ENCODE measurements at regions not wholly inside any gene's neighbourhood (a gene's known extent, or its start where the extent isn't known, plus 50 kb on each side); places are given as distances from the start of the nearest gene placed in this dataset.

GRCh38 chr1:166538646-166539045 is 300.6 kb upstream of the POGK start:
- no peaks in the 10 kb centered on the region for H3K27me3 ChIP-seq (ENCODE audit: insufficient read depth, low read length)
- peaks cover 44% of the 10 kb centered on the region for H3K9me3 ChIP-seq (ENCODE audit: insufficient read depth, low read depth, low read length)
- no peaks in the 10 kb centered on the region for H3K4me1 ChIP-seq (ENCODE audit: insufficient read depth, low read length)
- no peak overlapping the region for H3K27ac ChIP-seq (ENCODE audit: low read length)
- no peak overlapping the region for H3K9ac ChIP-seq (ENCODE audit: low read depth, low read length)
- no peak overlapping the region for H3K4me3 ChIP-seq (ENCODE audit: low read length)
- no peaks in the 10 kb centered on the region for H3K36me3 ChIP-seq (ENCODE audit: insufficient read depth, low read depth, low read length)

- peaks cover 5% of the 10 kb centered on the region; the same call in 1 of the 2 replicates for H3K9me3 ChIP-seq (ENCODE audit: insufficient read depth, low read depth, low read length)
- no peaks in the 10 kb centered on the region for H3K27me3 ChIP-seq (ENCODE audit: insufficient read depth, low read length)
- H3K36me3 ChIP-seq (ENCODE audit: insufficient read depth, low read depth, low read length) = no peaks in the 10 kb centered on the region
- no peaks in the 10 kb centered on the region for H3K4me1 ChIP-seq (ENCODE audit: insufficient read depth, low read length)
- no peak overlapping the region for H3K4me3 ChIP-seq (ENCODE audit: low read length)
- no peak overlapping the region for H3K27ac ChIP-seq (ENCODE audit: low read length)
- no peak overlapping the region for H3K9ac ChIP-seq (ENCODE audit: low read depth, low read length)
Observed at GRCh38 chr1:166544036-166544435, 295.2 kb upstream of the POGK start.

GRCh38 chr1:166544561-166544960 is 294.7 kb upstream of the POGK start:
- Histone ChIP-seq H3K4me3 (ENCODE audit: low read length) (no peak overlapping the region), H3K9ac (ENCODE audit: low read depth, low read length) (no peak overlapping the region), H3K9me3 (ENCODE audit: insufficient read depth, low read depth, low read length) (0 out of 2 replicates have a peak, but pooled peaks cover 2% of the 10 kb centered on the region), H3K27me3 (ENCODE audit: insufficient read depth, low read length) (no peaks in the 10 kb centered on the region), H3K36me3 (ENCODE audit: insufficient read depth, low read depth, low read length) (no peaks in the 10 kb centered on the region), H3K27ac (ENCODE audit: low read length) (no peak overlapping the region), H3K4me1 (ENCODE audit: insufficient read depth, low read length) (no peaks in the 10 kb centered on the region)

GRCh38 chr1:166552706-166553105 is 286.6 kb upstream of the POGK start:
- no peaks in the 10 kb centered on the region for H3K36me3 ChIP-seq (ENCODE audit: insufficient read depth, low read depth, low read length)
- H3K27ac ChIP-seq (ENCODE audit: low read length) = no peak overlapping the region
- peaks cover 12% of the 10 kb centered on the region; the same call in 1 of the 2 replicates for H3K9me3 ChIP-seq (ENCODE audit: insufficient read depth, low read depth, low read length)
- H3K4me3 ChIP-seq (ENCODE audit: low read length) = no peak overlapping the region
- H3K9ac ChIP-seq (ENCODE audit: low read depth, low read length) = no peak overlapping the region
- H3K4me1 ChIP-seq (ENCODE audit: insufficient read depth, low read length) = no peaks in the 10 kb centered on the region
- H3K27me3 ChIP-seq (ENCODE audit: insufficient read depth, low read length) = no peaks in the 10 kb centered on the region

GRCh38 chr1:166570954-166571353 is 268.3 kb upstream of the POGK start:
- Histone ChIP-seq H3K9ac (ENCODE audit: low read depth, low read length) (no peak overlapping the region), H3K36me3 (ENCODE audit: insufficient read depth, low read depth, low read length) (no peaks in the 10 kb centered on the region), H3K4me3 (ENCODE audit: low read length) (no peak overlapping the region), H3K4me1 (ENCODE audit: insufficient read depth, low read length) (no peaks in the 10 kb centered on the region), H3K27ac (ENCODE audit: low read length) (no peak overlapping the region), H3K27me3 (ENCODE audit: insufficient read depth, low read length) (no peaks in the 10 kb centered on the region), H3K9me3 (ENCODE audit: insufficient read depth, low read depth, low read length) (peaks cover 20% of the 10 kb centered on the region; the same call in 1 of the 2 replicates)

- Histone ChIP-seq H3K27ac (ENCODE audit: low read length) (no peak overlapping the region), H3K4me3 (ENCODE audit: low read length) (no peak overlapping the region), H3K27me3 (ENCODE audit: insufficient read depth, low read length) (no peaks in the 10 kb centered on the region), H3K4me1 (ENCODE audit: insufficient read depth, low read length) (no peaks in the 10 kb centered on the region), H3K9ac (ENCODE audit: low read depth, low read length) (no peak overlapping the region), H3K9me3 (ENCODE audit: insufficient read depth, low read depth, low read length) (peaks cover 8% of the 10 kb centered on the region; the same call in 1 of the 2 replicates), H3K36me3 (ENCODE audit: insufficient read depth, low read depth, low read length) (no peaks in the 10 kb centered on the region)
Observed at GRCh38 chr1:166573199-166573598, 266.1 kb upstream of the POGK start.

GRCh38 chr1:166579557-166580501 is 259.4 kb upstream of the POGK start:
- H3K4me1 ChIP-seq (ENCODE audit: insufficient read depth, low read length) = no peaks in the 10 kb centered on the region
- no peaks in the 10 kb centered on the region for H3K36me3 ChIP-seq (ENCODE audit: insufficient read depth, low read depth, low read length)
- H3K27ac ChIP-seq (ENCODE audit: low read length) = no peak overlapping the region
- H3K9ac ChIP-seq (ENCODE audit: low read depth, low read length) = no peak overlapping the region
- H3K27me3 ChIP-seq (ENCODE audit: insufficient read depth, low read length) = no peaks in the 10 kb centered on the region
- no peak overlapping the region for H3K4me3 ChIP-seq (ENCODE audit: low read length)
- no peaks in the 10 kb centered on the region for H3K9me3 ChIP-seq (ENCODE audit: insufficient read depth, low read depth, low read length)

GRCh38 chr1:166588741-166589140 is 250.5 kb upstream of the POGK start:
- Histone ChIP-seq H3K27ac (ENCODE audit: low read length) (no peak overlapping the region), H3K4me1 (ENCODE audit: insufficient read depth, low read length) (no peaks in the 10 kb centered on the region), H3K36me3 (ENCODE audit: insufficient read depth, low read depth, low read length) (no peaks in the 10 kb centered on the region), H3K27me3 (ENCODE audit: insufficient read depth, low read length) (no peaks in the 10 kb centered on the region), H3K9me3 (ENCODE audit: insufficient read depth, low read depth, low read length) (no peaks in the 10 kb centered on the region), H3K9ac (ENCODE audit: low read depth, low read length) (no peak overlapping the region), H3K4me3 (ENCODE audit: low read length) (no peak overlapping the region)

GRCh38 chr1:166590161-166590560 is 249.1 kb upstream of the POGK start:
- no peaks in the 10 kb centered on the region for H3K9me3 ChIP-seq (ENCODE audit: insufficient read depth, low read depth, low read length)
- H3K4me1 ChIP-seq (ENCODE audit: insufficient read depth, low read length) = no peaks in the 10 kb centered on the region
- H3K4me3 ChIP-seq (ENCODE audit: low read length) = no peak overlapping the region

GRCh38 chr1:166594646-166595045 is 244.6 kb upstream of the POGK start:
- no peak overlapping the region for H3K4me3 ChIP-seq (ENCODE audit: low read length)
- no peaks in the 10 kb centered on the region for H3K36me3 ChIP-seq (ENCODE audit: insufficient read depth, low read depth, low read length)
- H3K27me3 ChIP-seq (ENCODE audit: insufficient read depth, low read length) = no peaks in the 10 kb centered on the region
- H3K27ac ChIP-seq (ENCODE audit: low read length) = no peak overlapping the region
- H3K9ac ChIP-seq (ENCODE audit: low read depth, low read length) = no peak overlapping the region
- no peaks in the 10 kb centered on the region for H3K4me1 ChIP-seq (ENCODE audit: insufficient read depth, low read length)
- 0 out of 2 replicates have a peak, but pooled peaks cover 4% of the 10 kb centered on the region for H3K9me3 ChIP-seq (ENCODE audit: insufficient read depth, low read depth, low read length)

More at GRCh38 chr1:166590161-166590560, 249.1 kb upstream of the POGK start:
- H3K9ac ChIP-seq (ENCODE audit: low read depth, low read length) = no peak overlapping the region
- no peak overlapping the region for H3K27ac ChIP-seq (ENCODE audit: low read length)
- H3K36me3 ChIP-seq (ENCODE audit: insufficient read depth, low read depth, low read length) = no peaks in the 10 kb centered on the region
- no peaks in the 10 kb centered on the region for H3K27me3 ChIP-seq (ENCODE audit: insufficient read depth, low read length)

- H3K4me3 ChIP-seq (ENCODE audit: low read length) = no peak overlapping the region
- H3K27me3 ChIP-seq (ENCODE audit: insufficient read depth, low read length) = no peaks in the 10 kb centered on the region
- no peaks in the 10 kb centered on the region for H3K4me1 ChIP-seq (ENCODE audit: insufficient read depth, low read length)
- no peaks in the 10 kb centered on the region for H3K36me3 ChIP-seq (ENCODE audit: insufficient read depth, low read depth, low read length)
- no peak overlapping the region for H3K9ac ChIP-seq (ENCODE audit: low read depth, low read length)
- no peak overlapping the region for H3K27ac ChIP-seq (ENCODE audit: low read length)
- H3K9me3 ChIP-seq (ENCODE audit: insufficient read depth, low read depth, low read length) = 0 out of 2 replicates have a peak, but pooled peaks cover 4% of the 10 kb centered on the region
Observed at GRCh38 chr1:166597516-166597915, 241.8 kb upstream of the POGK start.

GRCh38 chr1:166600574-166600973 is 238.7 kb upstream of the POGK start:
- H3K9me3 ChIP-seq (ENCODE audit: insufficient read depth, low read depth, low read length) = 0 out of 2 replicates have a peak, but pooled peaks cover 4% of the 10 kb centered on the region
- no peak overlapping the region for H3K4me3 ChIP-seq (ENCODE audit: low read length)
- no peaks in the 10 kb centered on the region for H3K36me3 ChIP-seq (ENCODE audit: insufficient read depth, low read depth, low read length)
- H3K4me1 ChIP-seq (ENCODE audit: insufficient read depth, low read length) = no peaks in the 10 kb centered on the region
- H3K9ac ChIP-seq (ENCODE audit: low read depth, low read length) = no peak overlapping the region
- H3K27ac ChIP-seq (ENCODE audit: low read length) = no peak overlapping the region
- no peaks in the 10 kb centered on the region for H3K27me3 ChIP-seq (ENCODE audit: insufficient read depth, low read length)
